Lower leg skin (tissue), 4 donors: ENCODE measurements at regions not wholly inside any gene's neighbourhood (a gene's known extent, or its start where the extent isn't known, plus 50 kb on each side); places are given as distances from the start of the nearest gene placed in this dataset.

Experiments used
- DNase-seq, 2 donors: peaks; one replicate each; pipeline ENCODE4 v3.0.0-alpha.2; 2019; ENCODE audit warnings: low spot score in 2 of 2
- H3K4me3 ChIP-seq: fragments of 200-600 bp; sonication (generic); 2 replicates; pipeline ENCODE4 v1.5.1; 2017; ENCODE audit warnings: mild to moderate bottlenecking, low read depth; ENCODE audit not compliant: poor library complexity, severe bottlenecking
- CTCF ChIP-seq, 3 donors: fragments of 450-650 bp; IDR thresholded peaks; one replicate each; pipeline ENCODE4 v1.5.1; 2016; ENCODE audit warnings: antibody characterized with exemption in 3 of 3, mild to moderate bottlenecking in 3 of 3, moderate library complexity in 2 of 3
- POLR2A ChIP-seq, 2 donors: fragments of 450-650 bp; IDR thresholded peaks; one replicate each; pipeline ENCODE4 v1.6.1; 2016 to 2017; ENCODE audit warnings: antibody characterized with exemption in 2 of 2, mild to moderate bottlenecking in 1 of 2, moderate library complexity in 1 of 2
- WGBS, 2 donors: methylation state at CpG; one replicate each; pipeline ENCODE4 v1.1.5; 2018; 5-methylcytosine and 5-hydroxymethylcytosine counted together
- intact Hi-C: fragments of 100-400 bp; cut with DNase I; formaldehyde crosslinking; loops from one replicate; pipeline ENCODE4 v1.15.0; 2023; ENCODE audit warnings: low total_unique reads

GRCh38 chr4:123579961-123580360 lies 183.4 kb downstream of the SPRY1 start:
- H3K4me3 ChIP-seq = no peak overlapping the region
- DNase-seq = no peak
- intact Hi-C loops = no loop called here
- TF ChIP-seq POLR2A (IDR thresholded peaks at IDR 0.05) = no peak
- TF ChIP-seq CTCF (IDR thresholded peaks at IDR 0.05) = no peak
- 83 to 87% methylated on average over 2 of the region's 2 CpGs for WGBS, 2 donors

- TF ChIP-seq CTCF (IDR thresholded peaks at IDR 0.05) = no peak
- TF ChIP-seq POLR2A (IDR thresholded peaks at IDR 0.05) = no peak
- intact Hi-C loops = no loop called here
- WGBS, 2 donors = 96 to 97% methylated on average over 8 of the region's 8 CpGs
- DNase-seq = no peak
- no peak overlapping the region for H3K4me3 ChIP-seq
Measured at GRCh38 chr4:123580981-123581664, 184.5 kb downstream of the SPRY1 start.

GRCh38 chr4:123581802-123582201 lies 185.2 kb downstream of the SPRY1 start:
- 93 to 94% methylated on average over 3 of the region's 3 CpGs for WGBS, 2 donors
- no peak for TF ChIP-seq CTCF (IDR thresholded peaks at IDR 0.05)
- TF ChIP-seq POLR2A (IDR thresholded peaks at IDR 0.05) = no peak
- H3K4me3 ChIP-seq = no peak overlapping the region
- intact Hi-C loops = no loop called here
- DNase-seq = no peak

DNA sequence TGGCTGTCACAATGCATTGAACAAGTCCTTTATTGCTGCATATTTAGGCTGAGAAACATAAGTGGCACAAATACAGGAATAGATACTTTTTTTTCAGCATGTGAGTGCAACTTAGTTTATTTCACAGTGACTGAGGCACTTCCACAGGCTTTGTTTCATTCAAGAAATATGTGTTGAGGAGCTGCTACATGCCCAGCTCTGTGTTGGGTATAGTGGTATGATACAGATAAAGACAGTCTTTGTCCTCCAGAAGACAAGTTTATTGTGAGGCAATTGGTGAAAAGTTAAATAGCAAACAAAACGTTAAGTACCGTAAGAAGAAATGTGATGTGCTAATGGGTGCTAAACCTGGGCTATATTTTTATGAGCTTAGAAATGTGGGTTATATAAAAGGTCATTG lies 186.4 kb downstream of the SPRY1 start:
- no peak overlapping the region for H3K4me3 ChIP-seq
- no peak for DNase-seq
- TF ChIP-seq POLR2A (IDR thresholded peaks at IDR 0.05) (no peak), CTCF (IDR thresholded peaks at IDR 0.05) (no peak)
- 78 to 79% methylated on average over 2 of the region's 2 CpGs for WGBS, 2 donors
- intact Hi-C loops = no loop called here

- no peak for DNase-seq
- TF ChIP-seq CTCF (IDR thresholded peaks at IDR 0.05) = no peak
- H3K4me3 ChIP-seq = no peak overlapping the region
- 93 to 96% methylated on average over 2 of the region's 2 CpGs for WGBS, 2 donors
- intact Hi-C loops = no loop called here
Measured at GRCh38 chr4:123585111-123585510, 188.5 kb downstream of the SPRY1 start.

GRCh38 chr4:123587983-123588494 lies 191.4 kb downstream of the SPRY1 start:
- H3K4me3 ChIP-seq = no peak overlapping the region
- intact Hi-C loops = no loop called here
- 24 to 28% methylated on average over 8 of the region's 8 CpGs for WGBS, 2 donors
- TF ChIP-seq CTCF (IDR thresholded peaks at IDR 0.05) (no peak), POLR2A (IDR thresholded peaks at IDR 0.05) (no peak)
- peak; percentile 69 to 85 for DNase-seq
